ENCODE measurements at regions not wholly inside any gene's neighbourhood (a gene's known extent, or its start where the extent isn't known, plus 50 kb on each side); places are given as distances from the start of the nearest gene placed in this dataset.

DNA sequence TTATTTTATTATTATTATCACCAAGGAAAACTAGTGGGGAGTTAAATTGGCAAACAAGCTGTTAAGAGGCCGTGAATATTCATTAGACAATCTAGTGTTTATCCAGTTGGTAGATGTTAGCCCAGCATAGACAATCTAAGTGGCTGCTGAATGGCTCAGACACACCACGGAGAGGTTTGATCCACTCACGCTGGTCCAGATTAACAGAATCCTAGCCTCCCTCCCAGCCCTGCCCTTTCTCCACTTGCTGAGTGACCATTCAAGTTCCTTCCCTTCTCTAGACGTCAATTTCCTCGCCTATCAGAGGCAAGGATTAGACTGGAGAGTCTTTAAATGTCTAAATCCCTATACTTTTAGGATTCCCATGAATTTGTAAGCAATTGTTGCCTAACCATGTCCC lies 80.1 kb downstream of the RRAGC start:
- TF ChIP-seq, protein P1, sequence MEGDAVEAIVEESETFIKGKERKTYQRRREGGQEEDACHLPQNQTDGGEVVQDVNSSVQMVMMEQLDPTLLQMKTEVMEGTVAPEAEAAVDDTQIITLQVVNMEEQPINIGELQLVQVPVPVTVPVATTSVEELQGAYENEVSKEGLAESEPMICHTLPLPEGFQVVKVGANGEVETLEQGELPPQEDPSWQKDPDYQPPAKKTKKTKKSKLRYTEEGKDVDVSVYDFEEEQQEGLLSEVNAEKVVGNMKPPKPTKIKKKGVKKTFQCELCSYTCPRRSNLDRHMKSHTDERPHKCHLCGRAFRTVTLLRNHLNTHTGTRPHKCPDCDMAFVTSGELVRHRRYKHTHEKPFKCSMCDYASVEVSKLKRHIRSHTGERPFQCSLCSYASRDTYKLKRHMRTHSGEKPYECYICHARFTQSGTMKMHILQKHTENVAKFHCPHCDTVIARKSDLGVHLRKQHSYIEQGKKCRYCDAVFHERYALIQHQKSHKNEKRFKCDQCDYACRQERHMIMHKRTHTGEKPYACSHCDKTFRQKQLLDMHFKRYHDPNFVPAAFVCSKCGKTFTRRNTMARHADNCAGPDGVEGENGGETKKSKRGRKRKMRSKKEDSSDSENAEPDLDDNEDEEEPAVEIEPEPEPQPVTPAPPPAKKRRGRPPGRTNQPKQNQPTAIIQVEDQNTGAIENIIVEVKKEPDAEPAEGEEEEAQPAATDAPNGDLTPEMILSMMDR (conservative IDR thresholded peaks at IDR 0.05) = no peak
- TF ChIP-seq ZFX (IDR thresholded peaks at IDR 0.05) = no peak
